GM12864 (cell line): ENCODE measurements at regions not wholly inside any gene's neighbourhood (a gene's known extent, or its start where the extent isn't known, plus 50 kb on each side); places are given as distances from the start of the nearest gene placed in this dataset.

ENCODE experiments used
- DNase-seq: peaks from one replicate; pipeline ENCODE4 v3.0.0-alpha.2; 2011; ENCODE audit warnings: low read depth
- H3K4me3 ChIP-seq: 2 replicates; pipeline ENCODE4 v1.5.1; 2011; ENCODE audit warnings: mild to moderate bottlenecking, low read depth, low read length, control low read depth
- TF ChIP-seq, protein P1 (sequence below): IDR thresholded peaks from 2 replicates; pipeline ENCODE4 v1.5.1; 2011; ENCODE audit warnings: low read depth, mild to moderate bottlenecking, moderate library complexity, low read length, control low read depth, inconsistent platforms; ENCODE audit errors: missing control alignments

GRCh38 chr20:50433001-50433761, 77.0 kb upstream of the PTPN1 start:
- H3K4me3 ChIP-seq = no peak overlapping the region
- TF ChIP-seq, protein P1, sequence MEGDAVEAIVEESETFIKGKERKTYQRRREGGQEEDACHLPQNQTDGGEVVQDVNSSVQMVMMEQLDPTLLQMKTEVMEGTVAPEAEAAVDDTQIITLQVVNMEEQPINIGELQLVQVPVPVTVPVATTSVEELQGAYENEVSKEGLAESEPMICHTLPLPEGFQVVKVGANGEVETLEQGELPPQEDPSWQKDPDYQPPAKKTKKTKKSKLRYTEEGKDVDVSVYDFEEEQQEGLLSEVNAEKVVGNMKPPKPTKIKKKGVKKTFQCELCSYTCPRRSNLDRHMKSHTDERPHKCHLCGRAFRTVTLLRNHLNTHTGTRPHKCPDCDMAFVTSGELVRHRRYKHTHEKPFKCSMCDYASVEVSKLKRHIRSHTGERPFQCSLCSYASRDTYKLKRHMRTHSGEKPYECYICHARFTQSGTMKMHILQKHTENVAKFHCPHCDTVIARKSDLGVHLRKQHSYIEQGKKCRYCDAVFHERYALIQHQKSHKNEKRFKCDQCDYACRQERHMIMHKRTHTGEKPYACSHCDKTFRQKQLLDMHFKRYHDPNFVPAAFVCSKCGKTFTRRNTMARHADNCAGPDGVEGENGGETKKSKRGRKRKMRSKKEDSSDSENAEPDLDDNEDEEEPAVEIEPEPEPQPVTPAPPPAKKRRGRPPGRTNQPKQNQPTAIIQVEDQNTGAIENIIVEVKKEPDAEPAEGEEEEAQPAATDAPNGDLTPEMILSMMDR = no peak
- DNase-seq = no peak

DNA sequence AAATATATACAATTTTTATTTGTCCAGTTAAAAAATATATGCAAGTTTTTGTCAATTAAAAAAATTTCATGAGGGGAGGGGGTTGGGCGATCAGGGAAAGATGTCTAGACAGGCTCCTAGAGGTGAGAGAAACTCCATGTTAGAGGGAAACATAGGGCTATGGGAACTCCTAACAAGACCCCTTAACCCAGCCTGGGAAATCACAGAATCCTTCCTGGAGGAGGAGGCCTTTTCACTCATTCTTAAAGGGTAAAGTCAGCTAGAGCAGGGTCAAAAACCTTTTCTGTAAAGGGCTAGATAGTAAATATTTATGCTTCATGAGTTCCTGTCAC, 75.9 kb upstream of the PTPN1 start:
- no peak for DNase-seq
- TF ChIP-seq, protein P1 = no peak
- H3K4me3 ChIP-seq = no peak overlapping the region

- no peak overlapping the region for H3K4me3 ChIP-seq
- DNase-seq = no peak
- TF ChIP-seq, protein P1 = no peak
Observed at GRCh38 chr20:50434653-50435396, 75.4 kb upstream of the PTPN1 start.

- TF ChIP-seq, protein P1 = no peak
- DNase-seq = no peak
- H3K4me3 ChIP-seq = no peak overlapping the region
Observed at GRCh38 chr20:50435397-50436051, 74.7 kb upstream of the PTPN1 start.

DNA sequence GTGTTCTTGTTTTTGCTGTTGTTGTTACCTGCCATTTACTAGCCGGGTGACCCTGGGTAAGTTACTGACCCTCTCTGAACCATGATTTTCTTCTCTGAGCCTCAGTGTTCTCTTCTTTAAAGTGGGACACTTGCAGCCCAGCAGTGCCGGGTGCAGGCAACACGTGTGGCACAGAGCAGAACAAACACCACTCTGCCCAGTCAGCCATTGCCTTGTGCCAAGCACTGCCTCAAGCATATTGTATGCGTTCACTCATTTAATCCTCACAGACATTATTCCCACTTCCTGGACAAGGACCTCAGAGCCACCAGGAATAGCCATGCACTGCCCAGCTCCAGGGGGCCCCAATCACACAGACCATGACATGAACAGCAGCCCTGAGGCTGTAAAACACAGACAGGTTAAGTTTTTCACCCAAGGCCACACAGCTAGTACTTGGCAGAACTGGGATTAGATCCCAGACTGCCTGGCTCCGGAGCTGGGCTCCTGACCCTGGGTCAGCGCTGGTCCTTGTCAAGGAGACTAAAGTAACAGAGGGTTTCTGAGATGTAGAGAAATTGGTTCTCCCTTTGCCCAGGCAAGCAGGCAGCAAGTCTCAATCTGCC, 74.0 kb upstream of the PTPN1 start:
- TF ChIP-seq, protein P1 = no peak
- DNase-seq = no peak
- H3K4me3 ChIP-seq = no peak overlapping the region

GRCh38 chr20:50436696-50437095, 73.5 kb upstream of the PTPN1 start:
- no peak for DNase-seq
- H3K4me3 ChIP-seq = no peak overlapping the region
- TF ChIP-seq, protein P1 = no peak
